WTC11 (cell line): ENCODE measurements at regions not wholly inside any gene's neighbourhood (a gene's known extent, or its start where the extent isn't known, plus 50 kb on each side); places are given as distances from the start of the nearest gene placed in this dataset.
A peak's percentile ranks its signal among the peaks of the same experiment; 100 is the strongest.

ENCODE experiments used
- ATAC-seq: fragments of 200-7000 bp; cut with Tn5 transposase; 2 replicates; pipeline ENCODE4 v1.10.0; 2021; ENCODE audit warnings: mild to moderate bottlenecking, moderate library complexity
- CTCF ChIA-PET: fragments of 300-600 bp; sonication (Branson Sonifier 250); formaldehyde crosslinking; loops from one replicate; lab custom pipeline; 2021; ENCODE audit warnings: antibody characterized with exemption; lab: Charles Lee
- POLR2A ChIA-PET: fragments of 350-600 bp; sonication (Branson Sonifier 250); formaldehyde crosslinking; loops from one replicate; lab custom pipeline; 2021; ENCODE audit warnings: antibody characterized with exemption; lab: Charles Lee
- DNase-seq: peaks from one replicate; pipeline ENCODE4 v3.0.0; 2021; ENCODE audit warnings: low spot score
- H3K27ac Mint-ChIP-seq: 2 replicates; pipeline ENCODE4 v1.8.0; 2021; ENCODE audit warnings: mixed read lengths
- H3K27me3 Mint-ChIP-seq: 2 replicates; pipeline ENCODE4 v1.8.0; 2021; ENCODE audit warnings: low read depth, mild to moderate bottlenecking, moderate library complexity, mixed read lengths
- H3K36me3 Mint-ChIP-seq: 2 replicates; pipeline ENCODE4 v1.8.0; 2021; ENCODE audit warnings: mixed read lengths
- H3K4me1 Mint-ChIP-seq: 2 replicates; pipeline ENCODE4 v1.8.0; 2022; ENCODE audit warnings: mixed read lengths
- H3K4me3 Mint-ChIP-seq: 2 replicates; pipeline ENCODE4 v1.8.0; 2021; ENCODE audit warnings: mild to moderate bottlenecking, moderate library complexity, mixed read lengths
- H3K9me3 Mint-ChIP-seq: 2 replicates; pipeline ENCODE4 v1.8.0; 2021; ENCODE audit warnings: mixed read lengths
- AR ChIP-seq: fragments of 250-450 bp; sonication (Bioruptor Pico); IDR thresholded peaks from 2 replicates; pipeline ENCODE4 v1.9.0; 2021; ENCODE audit warnings: mild to moderate bottlenecking
- CREB1 ChIP-seq: sonication (generic); formaldehyde crosslinking; IDR thresholded peaks from 2 replicates; pipeline ENCODE4 v1.8.0; 2023; ENCODE audit warnings: mild to moderate bottlenecking, missing genetic modification reagents
- CTCF ChIP-seq: fragments of 200-600 bp; IDR thresholded peaks from 2 replicates; pipeline ENCODE4 v1.8.0; 2022; ENCODE audit warnings: antibody characterized with exemption
- ESRRA ChIP-seq: sonication (generic); formaldehyde crosslinking; IDR thresholded peaks from 2 replicates; pipeline ENCODE4 v1.8.1; 2022; ENCODE audit warnings: mild to moderate bottlenecking, missing genetic modification reagents, borderline replicate concordance
- ETV6 ChIP-seq: sonication (generic); formaldehyde crosslinking; IDR thresholded peaks from 2 replicates; pipeline ENCODE4 v1.8.1; 2022; ENCODE audit warnings: mild to moderate bottlenecking, missing genetic modification reagents
- FOXP4 ChIP-seq: sonication (generic); formaldehyde crosslinking; IDR thresholded peaks from 2 replicates; pipeline ENCODE4 v1.8.0; 2022; ENCODE audit warnings: mild to moderate bottlenecking, missing genetic modification reagents
- GRHL2 ChIP-seq: fragments of 250-450 bp; sonication (Bioruptor Pico); IDR thresholded peaks from 2 replicates; pipeline ENCODE4 v1.8.0; 2022; ENCODE audit warnings: mild to moderate bottlenecking, moderate library complexity; ENCODE audit not compliant: insufficient replicate concordance, severe bottlenecking
- IRF1 ChIP-seq: sonication (generic); formaldehyde crosslinking; IDR thresholded peaks from 2 replicates; pipeline ENCODE4 v1.8.0; 2023; ENCODE audit warnings: missing genetic modification reagents
- IRF2 ChIP-seq: sonication (generic); formaldehyde crosslinking; IDR thresholded peaks from 2 replicates; pipeline ENCODE4 v1.8.0; 2022; ENCODE audit warnings: low read depth, missing genetic modification reagents, borderline replicate concordance
- KAT7 ChIP-seq: sonication (generic); formaldehyde crosslinking; IDR thresholded peaks from 2 replicates; pipeline ENCODE4 v1.8.1; 2023; ENCODE audit warnings: missing genetic modification reagents, mild to moderate bottlenecking, borderline replicate concordance
- NR3C1 ChIP-seq: sonication (generic); formaldehyde crosslinking; conservative IDR thresholded peaks from 2 replicates; pipeline ENCODE4 v1.8.1; 2023; ENCODE audit warnings: low read depth, mild to moderate bottlenecking, missing genetic modification reagents
- PREB ChIP-seq: sonication (generic); formaldehyde crosslinking; IDR thresholded peaks from 2 replicates; pipeline ENCODE4 v1.8.1; 2022; ENCODE audit warnings: mild to moderate bottlenecking, missing genetic modification reagents, moderate library complexity, borderline replicate concordance
- SMAD4 ChIP-seq: sonication (generic); formaldehyde crosslinking; IDR thresholded peaks from 2 replicates; pipeline ENCODE4 v1.8.0; 2022; ENCODE audit warnings: mild to moderate bottlenecking, missing genetic modification reagents
- TEAD4 ChIP-seq: sonication (generic); formaldehyde crosslinking; IDR thresholded peaks from 2 replicates; pipeline ENCODE4 v1.8.0; 2022; ENCODE audit warnings: mild to moderate bottlenecking, missing genetic modification reagents
- ZNF138 ChIP-seq: sonication (generic); formaldehyde crosslinking; conservative IDR thresholded peaks from 2 replicates; pipeline ENCODE4 v1.8.1; 2022; ENCODE audit warnings: mild to moderate bottlenecking, moderate library complexity, missing genetic modification reagents
- ZNF317 ChIP-seq: sonication (generic); formaldehyde crosslinking; IDR thresholded peaks from 2 replicates; pipeline ENCODE4 v1.8.1; 2023; ENCODE audit warnings: low read depth, mild to moderate bottlenecking, moderate library complexity, missing genetic modification reagents, borderline replicate concordance
- TF ChIP-seq, protein P1 (sequence below): sonication (generic); formaldehyde crosslinking; conservative IDR thresholded peaks from 2 replicates; pipeline ENCODE4 v1.8.1; 2022; ENCODE audit warnings: mild to moderate bottlenecking, missing genetic modification reagents
- TF ChIP-seq, protein P2 (sequence below): sonication (generic); formaldehyde crosslinking; conservative IDR thresholded peaks from 2 replicates; pipeline ENCODE4 v1.8.1; 2023; ENCODE audit warnings: mild to moderate bottlenecking, low read depth, missing genetic modification reagents, moderate library complexity
- TF ChIP-seq, protein P3 (sequence below): sonication (generic); formaldehyde crosslinking; IDR thresholded peaks from 2 replicates; pipeline ENCODE4 v1.8.1; 2022; ENCODE audit warnings: mild to moderate bottlenecking, moderate library complexity, missing genetic modification reagents

DNA sequence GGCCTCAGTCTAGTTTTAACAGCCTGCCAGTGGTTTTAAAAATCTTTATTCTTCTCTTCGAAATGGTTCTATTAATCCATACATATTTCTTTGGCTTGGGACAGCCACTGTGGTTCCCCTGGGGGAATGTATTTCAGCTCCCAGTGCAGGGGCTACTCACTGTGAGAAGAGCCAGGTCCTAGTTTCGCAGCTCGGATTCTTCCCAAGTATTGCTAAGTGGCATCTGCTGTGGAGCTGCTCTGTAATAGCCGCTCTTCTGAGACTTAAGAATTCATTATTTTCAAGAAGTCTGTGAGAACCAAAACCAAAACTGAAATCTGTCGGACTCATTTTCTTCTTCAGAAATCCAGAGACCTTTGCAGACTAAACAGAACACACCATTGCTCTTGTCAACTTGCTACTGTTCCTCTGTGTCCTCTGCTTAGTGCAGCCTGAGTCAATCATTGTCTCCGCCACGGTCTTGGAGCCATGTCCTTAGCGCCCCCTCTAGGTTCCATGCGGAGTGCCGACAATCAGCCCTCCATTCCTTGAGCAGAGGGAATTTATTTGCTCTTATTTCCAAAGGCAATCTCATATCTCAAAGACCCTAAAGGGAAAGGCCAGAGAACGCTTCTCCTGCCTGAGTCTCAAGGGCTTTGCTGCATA lies 478.2 kb downstream of the SPATA31D1 start:
- H3K4me3 Mint-ChIP-seq = no peak overlapping the region
- H3K4me1 Mint-ChIP-seq = no peaks in the 10 kb centered on the region; the same call in 1 of the 2 replicates
- POLR2A ChIA-PET = no interaction called here
- H3K27ac Mint-ChIP-seq = no peak overlapping the region
- CTCF ChIA-PET = interaction anchor here (0.7 to 1.6 kb wide), 5 partner anchors 9 to 338 kb away, joined by 3 to 11 read pairs (median 3); no protein-coding TSS in a partner anchor
- DNase-seq = peak; percentile 81
- peaks cover 4% of the 10 kb centered on the region; the same call in 1 of the 2 replicates for H3K9me3 Mint-ChIP-seq
- peak; percentile 100 for ATAC-seq
- no peaks in the 10 kb centered on the region for H3K27me3 Mint-ChIP-seq
- TF ChIP-seq CTCF = peak; percentile 44
- TF ChIP-seq ESRRA (CRISPR knock-in tag) = no peak
- H3K36me3 Mint-ChIP-seq = no peaks in the 10 kb centered on the region

- Mint-ChIP-seq H3K4me1 (no peaks in the 10 kb centered on the region; the same call in 1 of the 2 replicates), H3K27me3 (no peaks in the 10 kb centered on the region), H3K9me3 (peaks cover 4% of the 10 kb centered on the region; the same call in 1 of the 2 replicates), H3K27ac (no peak overlapping the region), H3K36me3 (no peaks in the 10 kb centered on the region), H3K4me3 (no peak overlapping the region)
- DNase-seq = no peak
- CTCF ChIA-PET = interaction anchor here (0.7 to 1.6 kb wide), 4 partner anchors 10 to 338 kb away, joined by 3 to 11 read pairs (median 4); no protein-coding TSS in a partner anchor
- POLR2A ChIA-PET = no interaction called here
- no peak for ATAC-seq
- no peak for TF ChIP-seq FOXP4
- TF ChIP-seq CREB1 (CRISPR knock-in tag) = no peak
- no peak for TF ChIP-seq IRF2 (CRISPR knock-in tag)
- no peak for TF ChIP-seq AR (CRISPR knock-in tag)
- TF ChIP-seq GRHL2 (CRISPR knock-in tag) = no peak
- TF ChIP-seq KAT7 (CRISPR knock-in tag) = no peak
- TF ChIP-seq, protein P1, sequence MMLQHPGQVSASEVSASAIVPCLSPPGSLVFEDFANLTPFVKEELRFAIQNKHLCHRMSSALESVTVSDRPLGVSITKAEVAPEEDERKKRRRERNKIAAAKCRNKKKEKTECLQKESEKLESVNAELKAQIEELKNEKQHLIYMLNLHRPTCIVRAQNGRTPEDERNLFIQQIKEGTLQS = no peak
- no peak for TF ChIP-seq TEAD4 (CRISPR knock-in tag)
- no peak for TF ChIP-seq SMAD4 (CRISPR knock-in tag)
- no peak for TF ChIP-seq PREB (CRISPR knock-in tag)
- no peak for TF ChIP-seq NR3C1
- no peak for TF ChIP-seq ETV6 (CRISPR knock-in tag)
- TF ChIP-seq, protein P2, sequence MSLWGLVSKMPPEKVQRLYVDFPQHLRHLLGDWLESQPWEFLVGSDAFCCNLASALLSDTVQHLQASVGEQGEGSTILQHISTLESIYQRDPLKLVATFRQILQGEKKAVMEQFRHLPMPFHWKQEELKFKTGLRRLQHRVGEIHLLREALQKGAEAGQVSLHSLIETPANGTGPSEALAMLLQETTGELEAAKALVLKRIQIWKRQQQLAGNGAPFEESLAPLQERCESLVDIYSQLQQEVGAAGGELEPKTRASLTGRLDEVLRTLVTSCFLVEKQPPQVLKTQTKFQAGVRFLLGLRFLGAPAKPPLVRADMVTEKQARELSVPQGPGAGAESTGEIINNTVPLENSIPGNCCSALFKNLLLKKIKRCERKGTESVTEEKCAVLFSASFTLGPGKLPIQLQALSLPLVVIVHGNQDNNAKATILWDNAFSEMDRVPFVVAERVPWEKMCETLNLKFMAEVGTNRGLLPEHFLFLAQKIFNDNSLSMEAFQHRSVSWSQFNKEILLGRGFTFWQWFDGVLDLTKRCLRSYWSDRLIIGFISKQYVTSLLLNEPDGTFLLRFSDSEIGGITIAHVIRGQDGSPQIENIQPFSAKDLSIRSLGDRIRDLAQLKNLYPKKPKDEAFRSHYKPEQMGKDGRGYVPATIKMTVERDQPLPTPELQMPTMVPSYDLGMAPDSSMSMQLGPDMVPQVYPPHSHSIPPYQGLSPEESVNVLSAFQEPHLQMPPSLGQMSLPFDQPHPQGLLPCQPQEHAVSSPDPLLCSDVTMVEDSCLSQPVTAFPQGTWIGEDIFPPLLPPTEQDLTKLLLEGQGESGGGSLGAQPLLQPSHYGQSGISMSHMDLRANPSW (CRISPR knock-in tag) = no peak
- TF ChIP-seq, protein P3, sequence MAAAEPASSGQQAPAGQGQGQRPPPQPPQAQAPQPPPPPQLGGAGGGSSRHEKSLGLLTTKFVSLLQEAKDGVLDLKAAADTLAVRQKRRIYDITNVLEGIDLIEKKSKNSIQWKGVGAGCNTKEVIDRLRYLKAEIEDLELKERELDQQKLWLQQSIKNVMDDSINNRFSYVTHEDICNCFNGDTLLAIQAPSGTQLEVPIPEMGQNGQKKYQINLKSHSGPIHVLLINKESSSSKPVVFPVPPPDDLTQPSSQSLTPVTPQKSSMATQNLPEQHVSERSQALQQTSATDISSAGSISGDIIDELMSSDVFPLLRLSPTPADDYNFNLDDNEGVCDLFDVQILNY (CRISPR knock-in tag) = no peak
- no peak for TF ChIP-seq ZNF138 (CRISPR knock-in tag)
- TF ChIP-seq IRF1 = no peak
- no peak for TF ChIP-seq ZNF317 (CRISPR knock-in tag)
These were observed 478.9 kb downstream of the SPATA31D1 start for GRCh38 chr9:82467436-82467835.
